WERI-Rb-1 (cell line): ENCODE measurements at regions not wholly inside any gene's neighbourhood (a gene's known extent, or its start where the extent isn't known, plus 50 kb on each side); places are given as distances from the start of the nearest gene placed in this dataset.

Source experiments
- DNase-seq: peaks from one replicate; pipeline ENCODE4 v3.0.0-alpha.2; 2020
- H3K27ac ChIP-seq: fragments of 250-450 bp; sonication (Bioruptor Pico); 2 replicates; pipeline ENCODE4 v1.5.1; 2020; ENCODE audit warnings: mild to moderate bottlenecking, moderate library complexity
- H3K27me3 ChIP-seq: fragments of 250-450 bp; sonication (Bioruptor Pico); 2 replicates; pipeline ENCODE4 v1.5.1; 2021; ENCODE audit warnings: mild to moderate bottlenecking, low read depth, moderate library complexity; ENCODE audit not compliant: insufficient read depth, severe bottlenecking
- H3K36me3 ChIP-seq: fragments of 250-450 bp; sonication (Bioruptor Pico); 2 replicates; pipeline ENCODE4 v1.5.1; 2020; ENCODE audit warnings: mild to moderate bottlenecking, moderate library complexity
- H3K4me3 ChIP-seq: 2 replicates; pipeline ENCODE4 v1.5.1; 2011; ENCODE audit warnings: low read depth, mild to moderate bottlenecking, control low read depth, low read length
- H3K9me3 ChIP-seq: fragments of 250-450 bp; sonication (Bioruptor Pico); 2 replicates; pipeline ENCODE4 v1.5.1; 2021; ENCODE audit warnings: mild to moderate bottlenecking, moderate library complexity; ENCODE audit not compliant: severe bottlenecking
- CTCF ChIP-seq: IDR thresholded peaks from 2 replicates; pipeline ENCODE4 v1.5.1; 2011; ENCODE audit warnings: low read depth, mild to moderate bottlenecking, control low read depth, inconsistent platforms, low read length

- H3K27ac ChIP-seq = no peak overlapping the region
- no peak for TF ChIP-seq CTCF
- H3K27me3 ChIP-seq = no peaks in the 10 kb centered on the region
- no peaks in the 10 kb centered on the region for H3K36me3 ChIP-seq
- no peak overlapping the region for H3K4me3 ChIP-seq
- H3K9me3 ChIP-seq = no peaks in the 10 kb centered on the region
- no peak for DNase-seq
These were observed 1116.9 kb upstream of the CNTNAP5 start for GRCh38 chr2:122908159-122908558.

GRCh38 chr2:122927197-122927596 lies 1097.9 kb upstream of the CNTNAP5 start:
- Histone ChIP-seq H3K4me3 (no peak overlapping the region), H3K27ac (no peak overlapping the region), H3K27me3 (no peaks in the 10 kb centered on the region), H3K36me3 (no peaks in the 10 kb centered on the region), H3K9me3 (no peaks in the 10 kb centered on the region)
- TF ChIP-seq CTCF = no peak
- no peak for DNase-seq

GRCh38 chr2:122927710-122928557 lies 1097.2 kb upstream of the CNTNAP5 start:
- H3K9me3 ChIP-seq = no peaks in the 10 kb centered on the region
- H3K27ac ChIP-seq = no peak overlapping the region
- no peak for TF ChIP-seq CTCF
- H3K27me3 ChIP-seq = no peaks in the 10 kb centered on the region
- H3K36me3 ChIP-seq = no peaks in the 10 kb centered on the region
- no peak overlapping the region for H3K4me3 ChIP-seq
- DNase-seq = no peak

- H3K9me3 ChIP-seq = no peaks in the 10 kb centered on the region
- DNase-seq = no peak
- no peaks in the 10 kb centered on the region for H3K36me3 ChIP-seq
- H3K27me3 ChIP-seq = no peaks in the 10 kb centered on the region
- no peak overlapping the region for H3K4me3 ChIP-seq
- TF ChIP-seq CTCF = no peak
- no peak overlapping the region for H3K27ac ChIP-seq
These were observed 1095.7 kb upstream of the CNTNAP5 start for GRCh38 chr2:122929347-122929746.

- no peak for DNase-seq
- H3K4me3 ChIP-seq = no peak overlapping the region
- H3K27me3 ChIP-seq = no peaks in the 10 kb centered on the region
- TF ChIP-seq CTCF = no peak
- H3K9me3 ChIP-seq = no peaks in the 10 kb centered on the region
- no peaks in the 10 kb centered on the region for H3K36me3 ChIP-seq
- no peak overlapping the region for H3K27ac ChIP-seq
These were observed 1089.6 kb upstream of the CNTNAP5 start for GRCh38 chr2:122935506-122935905.

- Histone ChIP-seq H3K27ac (no peak overlapping the region), H3K27me3 (no peaks in the 10 kb centered on the region), H3K9me3 (no peaks in the 10 kb centered on the region), H3K4me3 (no peak overlapping the region), H3K36me3 (no peaks in the 10 kb centered on the region)
- no peak for DNase-seq
- TF ChIP-seq CTCF = no peak
These were observed 1085.3 kb upstream of the CNTNAP5 start for GRCh38 chr2:122939796-122940195.
